22Rv1 (cell line): ENCODE measurements at regions not wholly inside any gene's neighbourhood (a gene's known extent, or its start where the extent isn't known, plus 50 kb on each side); places are given as distances from the start of the nearest gene placed in this dataset.

Experiments
- ZFX ChIP-seq: fragments of 450-650 bp; IDR thresholded peaks from 2 replicates; pipeline ENCODE4 v1.6.1; 2017; ENCODE audit warnings: antibody characterized with exemption, borderline replicate concordance
- TF ChIP-seq, protein P1 (sequence below): fragments of 450-650 bp; IDR thresholded peaks from 2 replicates; pipeline ENCODE4 v1.5.1; 2017; ENCODE audit warnings: mild to moderate bottlenecking

DNA sequence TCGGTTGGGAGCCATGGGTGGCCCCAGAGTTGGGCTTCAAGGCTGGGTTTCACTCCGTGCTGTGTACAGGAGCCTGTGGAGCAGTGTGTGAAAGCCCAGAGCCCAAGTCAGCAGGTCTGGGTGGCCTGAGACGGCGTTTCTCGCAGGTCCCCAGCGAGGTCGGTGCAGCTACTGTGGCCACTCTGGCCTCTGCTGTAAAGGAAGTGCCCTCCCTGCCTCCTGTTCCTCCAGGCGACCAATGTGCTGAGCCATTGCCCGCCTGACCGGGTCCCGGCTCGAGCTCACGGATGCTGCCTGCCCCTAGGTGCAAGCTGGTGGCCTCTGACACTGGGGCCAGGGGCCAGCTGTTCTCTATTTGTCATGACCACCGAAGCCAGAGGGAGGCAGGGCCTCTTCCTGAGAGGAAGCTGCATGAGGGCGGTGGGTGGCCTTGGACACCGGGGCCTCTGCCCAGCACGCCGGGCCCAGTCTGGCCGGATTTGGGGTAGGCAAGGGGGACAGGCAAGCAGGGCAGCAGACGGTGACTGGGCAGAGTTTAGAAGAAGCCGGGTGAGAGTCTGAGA, 170.9 kb downstream of the IRF8 start:
- TF ChIP-seq, protein P1, sequence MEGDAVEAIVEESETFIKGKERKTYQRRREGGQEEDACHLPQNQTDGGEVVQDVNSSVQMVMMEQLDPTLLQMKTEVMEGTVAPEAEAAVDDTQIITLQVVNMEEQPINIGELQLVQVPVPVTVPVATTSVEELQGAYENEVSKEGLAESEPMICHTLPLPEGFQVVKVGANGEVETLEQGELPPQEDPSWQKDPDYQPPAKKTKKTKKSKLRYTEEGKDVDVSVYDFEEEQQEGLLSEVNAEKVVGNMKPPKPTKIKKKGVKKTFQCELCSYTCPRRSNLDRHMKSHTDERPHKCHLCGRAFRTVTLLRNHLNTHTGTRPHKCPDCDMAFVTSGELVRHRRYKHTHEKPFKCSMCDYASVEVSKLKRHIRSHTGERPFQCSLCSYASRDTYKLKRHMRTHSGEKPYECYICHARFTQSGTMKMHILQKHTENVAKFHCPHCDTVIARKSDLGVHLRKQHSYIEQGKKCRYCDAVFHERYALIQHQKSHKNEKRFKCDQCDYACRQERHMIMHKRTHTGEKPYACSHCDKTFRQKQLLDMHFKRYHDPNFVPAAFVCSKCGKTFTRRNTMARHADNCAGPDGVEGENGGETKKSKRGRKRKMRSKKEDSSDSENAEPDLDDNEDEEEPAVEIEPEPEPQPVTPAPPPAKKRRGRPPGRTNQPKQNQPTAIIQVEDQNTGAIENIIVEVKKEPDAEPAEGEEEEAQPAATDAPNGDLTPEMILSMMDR = no peak
- no peak for TF ChIP-seq ZFX
